Fibroblast of the conjunctiva (primary cell): ENCODE measurements at regions not wholly inside any gene's neighbourhood (a gene's known extent, or its start where the extent isn't known, plus 50 kb on each side); places are given as distances from the start of the nearest gene placed in this dataset.

Source experiments
- DNase-seq: peaks from one replicate; pipeline ENCODE4 v3.0.0-alpha.2; 2010; ENCODE audit warnings: low read depth

- DNase-seq, result peak; percentile 63
Observed at GRCh38 chr11:22491555-22492225, 133.9 kb downstream of the FANCF start.

- no peak for DNase-seq
Observed at GRCh38 chr11:22479971-22480720, 142.0 kb downstream of the SLC17A6 start.

DNA sequence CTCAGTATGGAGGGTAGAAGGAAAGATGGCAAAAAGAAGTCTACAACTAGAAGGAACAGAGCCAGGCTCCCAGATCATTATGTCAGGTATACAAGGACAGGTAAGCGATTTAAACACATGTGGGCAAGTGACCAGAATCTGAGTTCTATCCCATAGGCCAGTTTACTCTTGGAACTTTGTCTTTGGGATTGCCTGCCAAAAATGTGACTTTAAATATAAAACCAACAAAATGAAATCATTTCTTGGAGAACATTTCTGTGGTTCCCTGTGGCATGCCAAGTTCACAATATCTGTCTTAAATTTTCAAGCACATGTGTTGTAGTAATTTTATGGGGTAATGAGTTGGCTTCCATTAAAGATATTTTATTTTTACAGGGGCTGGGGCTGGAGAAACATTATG is 141.0 kb downstream of the SLC17A6 start:
- no peak for DNase-seq

DNA sequence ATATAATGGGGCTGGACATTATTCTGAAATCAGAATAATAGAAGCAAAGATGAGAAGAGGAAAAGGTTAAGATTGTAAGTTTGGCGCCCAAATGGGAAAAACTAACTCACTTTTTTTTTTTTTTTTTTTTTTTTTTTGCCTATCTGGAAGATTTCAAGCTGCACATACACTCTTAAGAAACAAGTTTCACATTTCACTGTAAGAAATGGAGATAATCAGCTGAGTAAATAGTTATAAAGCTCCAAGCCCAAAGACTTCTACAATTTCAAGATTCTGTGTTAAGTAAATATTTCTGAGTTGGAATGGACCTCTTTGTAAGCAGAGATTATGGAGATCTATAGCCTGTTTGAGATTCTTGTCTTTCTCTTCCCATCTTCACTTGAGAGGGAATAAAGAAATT is 140.0 kb downstream of the SLC17A6 start:
- DNase-seq, result no peak

DNA sequence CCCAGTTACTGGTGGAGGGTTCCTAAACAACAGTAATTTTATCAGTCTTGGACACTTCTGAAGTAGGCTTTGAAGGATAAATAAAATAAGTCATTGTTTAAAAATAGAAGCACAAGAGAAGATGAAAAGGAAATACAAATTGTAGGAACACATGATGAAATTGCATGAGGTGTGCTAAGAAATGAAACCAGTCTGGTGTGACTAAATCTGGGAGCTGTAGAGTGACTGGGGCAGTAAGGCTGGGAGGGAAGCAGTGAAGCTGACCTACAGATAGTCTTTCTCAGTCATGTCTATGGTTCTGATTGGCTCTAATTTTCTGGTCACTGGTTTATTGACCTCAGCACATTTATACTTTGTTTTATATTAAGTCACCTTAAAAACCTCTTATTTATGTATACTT is 139.1 kb downstream of the SLC17A6 start:
- no peak for DNase-seq

DNA sequence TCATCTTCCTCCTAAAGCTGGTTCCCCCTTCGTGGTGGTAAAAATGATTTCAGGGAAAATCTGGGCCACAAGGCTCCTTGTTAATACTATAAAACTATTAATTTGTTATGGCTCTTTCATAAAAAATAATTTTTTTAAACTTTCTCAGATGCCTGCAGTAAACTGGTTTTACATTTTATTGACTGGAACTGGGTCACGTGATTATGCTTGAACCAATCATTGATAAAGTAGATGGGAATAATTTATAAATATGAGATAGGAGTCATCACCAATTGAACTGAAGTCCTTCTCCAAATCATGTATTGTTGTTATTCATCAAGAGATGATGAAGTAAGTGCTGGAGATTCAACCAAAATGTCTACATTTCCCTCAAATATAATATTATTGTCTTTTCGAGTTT is 138.4 kb downstream of the SLC17A6 start:
- no peak for DNase-seq

GRCh38 chr11:22474616-22475015 is 136.4 kb downstream of the SLC17A6 start:
- DNase-seq, result no peak

GRCh38 chr11:22473586-22473985 is 135.4 kb downstream of the SLC17A6 start:
- DNase-seq, result no peak

DNA sequence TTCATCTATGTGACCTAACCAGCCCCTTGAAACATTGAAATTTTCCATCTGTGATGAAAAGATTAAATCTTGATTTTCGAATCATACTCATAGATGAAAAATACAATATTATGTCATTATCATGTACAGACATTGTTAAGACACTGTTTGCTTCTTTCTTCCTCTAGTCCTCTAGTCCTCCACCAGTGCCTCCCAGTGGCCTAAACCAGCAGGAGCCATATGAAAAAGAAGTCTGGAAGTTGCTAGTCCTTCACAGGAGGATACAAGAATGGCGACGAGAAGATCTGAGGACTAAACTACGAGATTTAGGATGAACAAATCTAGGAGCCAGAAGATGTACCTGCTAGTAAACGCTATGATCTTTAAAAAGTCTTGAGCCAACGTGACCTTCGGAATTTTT is 134.1 kb downstream of the SLC17A6 start:
- DNase-seq, result no peak

DNA sequence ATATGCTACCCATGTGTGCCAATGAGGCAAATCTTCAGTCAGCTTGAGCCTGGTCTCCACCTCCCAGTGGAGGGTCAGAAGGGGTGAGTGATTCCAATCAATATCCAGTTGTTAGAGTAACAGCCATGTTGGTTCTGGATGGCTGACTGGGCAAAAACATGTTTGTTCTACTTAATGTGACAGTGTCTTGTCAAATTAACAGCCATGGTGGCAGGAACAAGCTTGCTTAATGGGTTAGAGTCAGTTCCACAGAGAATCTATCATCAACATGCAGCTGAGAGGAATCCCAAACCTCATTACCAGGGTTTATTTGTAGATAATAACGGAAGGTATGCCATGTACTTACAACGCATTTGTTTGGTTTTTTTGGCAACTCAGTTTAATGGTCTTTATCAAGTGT is 133.2 kb downstream of the SLC17A6 start:
- no peak for DNase-seq

DNA sequence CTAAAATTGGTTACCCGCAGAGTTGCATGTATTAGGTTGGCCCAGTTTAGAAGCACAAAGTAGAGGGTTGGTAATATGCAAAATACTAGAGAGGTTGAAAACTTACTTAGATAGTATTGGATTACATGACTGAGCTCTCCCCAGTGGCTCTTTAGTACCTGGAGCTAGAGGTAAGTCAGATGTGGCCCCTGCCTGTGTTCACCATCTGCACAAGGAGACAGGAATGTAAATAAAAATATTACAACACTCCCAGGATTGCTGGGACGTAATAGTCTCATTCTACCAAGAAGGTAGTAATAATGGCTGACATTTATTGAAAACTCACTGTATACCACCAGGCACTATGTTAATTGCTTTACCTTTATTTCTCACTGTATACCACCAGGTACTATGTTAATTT is 129.6 kb downstream of the SLC17A6 start:
- DNase-seq, result no peak

GRCh38 chr11:22467248-22467647 is 129.1 kb downstream of the SLC17A6 start:
- DNase-seq, result no peak

DNA sequence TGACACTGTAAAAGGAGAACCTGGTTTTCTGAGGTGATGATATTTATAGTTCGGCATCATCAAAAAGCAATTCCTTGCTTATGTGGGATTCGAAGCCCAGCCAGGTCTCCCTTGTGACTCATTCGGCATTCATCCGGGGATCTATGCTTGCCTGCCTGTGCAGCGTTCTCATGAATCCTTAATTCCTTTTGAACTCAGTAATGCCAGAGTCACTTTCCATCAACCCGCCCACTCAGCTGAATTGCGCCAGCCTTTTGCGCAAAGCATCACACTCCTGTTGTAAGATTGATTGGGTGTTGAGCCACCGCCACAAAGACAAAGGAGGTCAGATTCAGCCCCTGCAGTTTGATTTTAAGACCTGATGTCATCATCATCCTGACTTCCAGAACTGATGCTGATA is 128.6 kb downstream of the SLC17A6 start:
- no peak for DNase-seq

DNA sequence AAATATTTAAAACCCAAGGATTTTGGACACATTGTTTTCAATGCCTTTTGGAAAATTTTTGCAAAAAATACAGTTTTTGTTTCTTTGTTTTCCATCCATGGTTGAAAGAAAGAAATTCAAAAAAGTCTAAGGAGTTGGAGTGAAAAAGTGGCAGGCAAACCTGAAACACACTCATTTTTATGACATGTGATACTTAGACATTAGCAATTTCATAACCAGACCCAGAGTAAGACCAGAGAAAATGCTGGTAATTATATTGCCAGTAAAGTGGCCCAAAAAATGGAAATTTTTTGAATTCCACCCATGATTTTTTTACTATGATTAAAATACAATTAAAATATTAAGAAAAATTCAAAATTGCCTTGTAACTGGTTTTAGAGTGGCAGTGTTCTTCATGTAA is 128.2 kb downstream of the SLC17A6 start:
- no peak for DNase-seq

DNA sequence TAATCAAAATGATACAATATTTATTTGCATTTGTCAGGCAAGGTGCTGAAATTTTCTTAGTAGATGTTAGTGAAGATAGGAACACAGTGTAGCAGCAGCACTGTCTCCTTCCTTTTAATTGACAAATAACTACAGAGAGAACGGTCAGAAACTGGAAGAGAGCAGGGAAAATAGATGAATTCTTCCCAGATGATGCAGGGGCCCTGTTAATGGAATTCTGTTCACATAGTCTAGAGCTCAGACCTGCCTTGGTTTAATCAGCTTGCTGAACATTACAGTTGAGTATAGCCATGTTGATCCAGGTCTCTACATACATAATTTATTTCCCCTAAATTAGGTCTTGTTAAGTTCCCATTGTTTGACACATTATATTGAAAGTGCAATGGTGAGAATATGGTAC is 127.4 kb downstream of the SLC17A6 start:
- no peak for DNase-seq

GRCh38 chr11:22461626-22462025 is 123.4 kb downstream of the SLC17A6 start:
- no peak for DNase-seq

DNA sequence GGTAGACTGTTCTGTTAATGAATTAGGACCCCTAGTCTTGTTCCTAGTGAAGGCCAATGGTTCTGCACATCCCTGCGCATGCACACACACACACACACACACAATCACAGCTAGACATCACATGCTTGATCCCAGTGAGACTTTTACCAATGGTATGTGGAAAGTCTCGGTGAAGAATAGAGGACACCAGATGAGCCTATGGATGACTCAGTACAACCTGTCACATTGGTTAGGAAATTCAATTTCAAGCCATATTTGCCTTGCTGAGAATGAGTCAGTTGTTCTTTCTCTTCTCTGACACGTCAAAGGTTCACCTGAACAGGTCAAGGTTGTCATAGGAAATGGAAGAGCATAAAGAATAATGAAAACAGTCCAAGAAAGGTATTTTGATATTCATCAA is 122.0 kb downstream of the SLC17A6 start:
- DNase-seq, result no peak

DNA sequence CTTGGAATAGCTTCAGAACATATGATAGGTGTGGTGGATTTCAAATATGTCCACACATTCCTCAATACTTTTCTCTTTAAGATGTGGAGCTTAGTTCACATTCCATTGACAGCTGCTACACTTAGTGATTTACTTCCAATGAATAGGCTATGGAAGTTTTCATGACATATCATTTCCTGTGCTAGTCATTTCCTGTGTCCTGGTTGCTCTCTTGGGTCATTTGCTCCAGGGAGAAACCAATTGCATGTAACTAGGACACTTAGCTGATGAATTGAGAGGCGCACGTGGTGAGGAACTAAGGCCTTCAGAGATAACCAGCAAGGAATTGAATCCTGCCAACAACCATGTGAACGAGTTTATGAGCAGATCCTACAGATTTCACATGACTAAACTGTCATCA is 120.9 kb downstream of the SLC17A6 start:
- no peak for DNase-seq

GRCh38 chr11:22458161-22458560 is 120.0 kb downstream of the SLC17A6 start:
- DNase-seq, result no peak

DNA sequence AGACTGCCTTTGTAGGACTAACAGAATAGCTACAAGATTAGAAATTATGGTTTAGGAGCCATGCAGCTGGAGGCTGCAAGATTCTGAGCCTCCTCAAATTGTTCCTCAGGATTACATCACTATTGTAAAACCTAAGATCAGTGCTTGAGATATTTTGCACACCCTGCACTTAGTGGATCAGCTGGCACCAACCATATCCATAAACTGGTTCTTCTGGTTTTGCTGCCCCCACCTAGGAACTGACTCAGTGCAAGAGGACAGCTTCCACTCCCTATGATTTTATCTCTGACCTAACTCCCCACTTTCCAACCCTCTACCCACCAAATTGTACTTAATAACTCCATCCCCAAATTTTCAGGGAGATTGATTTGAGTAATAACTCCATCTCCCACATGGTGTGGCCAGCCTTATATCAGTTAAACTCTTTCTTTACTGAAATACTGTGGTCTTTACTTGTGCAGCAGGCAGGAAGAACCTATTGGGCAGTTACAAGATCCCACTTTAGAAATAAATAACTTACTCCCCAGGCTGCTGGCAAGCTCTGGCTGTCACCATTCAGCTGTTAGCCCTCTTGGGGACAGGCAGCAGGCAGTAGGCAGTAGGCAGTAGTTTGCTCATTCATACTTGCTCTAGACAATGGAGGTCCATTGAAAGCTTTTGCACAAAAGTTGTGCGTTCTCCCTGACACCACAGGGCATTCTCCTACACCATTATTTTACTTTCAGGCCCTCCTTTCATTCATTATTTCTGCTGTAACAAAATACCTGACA is 119.0 kb downstream of the SLC17A6 start:
- no peak for DNase-seq

GRCh38 chr11:22454461-22455090 is 116.4 kb downstream of the SLC17A6 start:
- DNase-seq, result no peak

- DNase-seq, result no peak
Observed at GRCh38 chr11:22449441-22449840, 111.3 kb downstream of the SLC17A6 start.

DNA sequence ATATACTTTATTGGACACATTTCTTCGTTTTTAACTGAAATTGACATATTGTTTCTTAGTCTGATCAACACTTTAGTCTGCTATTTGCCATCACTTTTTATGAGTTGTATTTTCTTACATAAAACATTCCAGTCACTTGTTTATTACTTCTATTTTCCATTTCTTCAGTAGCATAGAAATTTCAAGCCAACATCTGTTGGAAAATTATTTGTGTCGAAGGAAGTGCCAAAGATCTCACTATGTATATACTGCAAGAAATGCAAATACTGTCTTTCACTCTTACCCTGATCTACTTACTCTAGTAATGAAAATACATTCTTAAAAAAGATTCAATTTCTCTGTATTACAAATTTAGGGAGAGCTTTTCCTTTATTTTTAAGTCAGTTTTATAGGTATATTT is 105.9 kb downstream of the SLC17A6 start:
- no peak for DNase-seq
